Parathyroid adenoma (tissue), 2 donors: ENCODE measurements at regions not wholly inside any gene's neighbourhood (a gene's known extent, or its start where the extent isn't known, plus 50 kb on each side); places are given as distances from the start of the nearest gene placed in this dataset.
"Not testable (repeated sequence)": the region's sequence is repeated elsewhere in the genome, so short reads cannot be mapped to it uniquely, and the experiment has no call there.

Experiments used
- H2AFZ ChIP-seq: fragments of 300-600 bp; sonication (generic); one replicate; pipeline ENCODE4 v1.7.0; 2017; ENCODE audit warnings: antibody characterized with exemption, mild to moderate bottlenecking
- H3K27ac ChIP-seq: fragments of 300-600 bp; sonication (generic); one replicate; pipeline ENCODE4 v1.7.0; 2017
- H3K27me3 ChIP-seq: fragments of 300-600 bp; sonication (generic); one replicate; pipeline ENCODE4 v1.7.0; 2017; ENCODE audit warnings: low read length; ENCODE audit not compliant: control insufficient read depth, insufficient read depth
- H3K36me3 ChIP-seq: fragments of 300-600 bp; sonication (generic); one replicate; pipeline ENCODE4 v1.7.0; 2017; ENCODE audit warnings: low read length; ENCODE audit not compliant: control insufficient read depth, insufficient read depth
- H3K4me1 ChIP-seq: fragments of 300-600 bp; sonication (generic); one replicate; pipeline ENCODE4 v1.7.0; 2017; ENCODE audit warnings: control low read depth
- H3K4me2 ChIP-seq: fragments of 300-600 bp; sonication (generic); one replicate; pipeline ENCODE4 v1.7.0; 2017; ENCODE audit warnings: low read length
- H3K4me3 ChIP-seq: fragments of 300-600 bp; sonication (generic); one replicate; pipeline ENCODE4 v1.7.0; 2017; ENCODE audit warnings: low read depth, low read length
- H3K79me2 ChIP-seq: fragments of 300-600 bp; sonication (generic); one replicate; pipeline ENCODE4 v1.7.0; 2017; ENCODE audit warnings: control low read depth
- H3K9ac ChIP-seq: fragments of 300-600 bp; sonication (generic); one replicate; pipeline ENCODE4 v1.7.0; 2017; ENCODE audit warnings: mild to moderate bottlenecking
- H3K9me3 ChIP-seq: fragments of 300-600 bp; sonication (generic); one replicate; pipeline ENCODE4 v1.7.0; 2017; ENCODE audit warnings: low read length; ENCODE audit not compliant: control insufficient read depth
- donor health status: primary hyperparathyroidism.

GRCh38 chr2:87471478-87471877 lies 276.4 kb upstream of the PLGLB2 start:
- H3K27ac ChIP-seq: not testable (repeated sequence)

GRCh38 chr2:87476223-87476872 lies 271.5 kb upstream of the PLGLB2 start:
- H3K9ac ChIP-seq, H3K36me3 ChIP-seq, H3K4me1 ChIP-seq, H2AFZ ChIP-seq, H3K79me2 ChIP-seq, H3K27me3 ChIP-seq, H3K4me2 ChIP-seq, H3K9me3 ChIP-seq, H3K27ac ChIP-seq, H3K4me3 ChIP-seq: not testable (repeated sequence)

More at GRCh38 chr2:87471478-87471877, 276.4 kb upstream of the PLGLB2 start:
- not testable (repeated sequence) for H3K36me3 ChIP-seq, H3K4me2 ChIP-seq, H3K4me1 ChIP-seq, H3K79me2 ChIP-seq, H2AFZ ChIP-seq, H3K27me3 ChIP-seq, H3K9me3 ChIP-seq, H3K4me3 ChIP-seq, H3K9ac ChIP-seq

GRCh38 chr2:87476936-87477335 lies 271.0 kb upstream of the PLGLB2 start:
- H3K4me2 ChIP-seq, H3K36me3 ChIP-seq, H3K4me3 ChIP-seq, H3K4me1 ChIP-seq, H3K9me3 ChIP-seq, H3K27me3 ChIP-seq, H3K79me2 ChIP-seq, H3K9ac ChIP-seq, H3K27ac ChIP-seq, H2AFZ ChIP-seq: not testable (repeated sequence)

GRCh38 chr2:87477669-87478428 lies 270.0 kb upstream of the PLGLB2 start:
- not testable (repeated sequence) for H3K4me3 ChIP-seq, H3K4me2 ChIP-seq, H3K9me3 ChIP-seq, H3K9ac ChIP-seq, H2AFZ ChIP-seq, H3K79me2 ChIP-seq, H3K27ac ChIP-seq, H3K27me3 ChIP-seq, H3K4me1 ChIP-seq, H3K36me3 ChIP-seq

- H3K4me2 ChIP-seq, H2AFZ ChIP-seq, H3K4me3 ChIP-seq, H3K4me1 ChIP-seq, H3K9ac ChIP-seq, H3K9me3 ChIP-seq, H3K36me3 ChIP-seq, H3K27ac ChIP-seq, H3K79me2 ChIP-seq, H3K27me3 ChIP-seq: not testable (repeated sequence)
These were observed 269.0 kb upstream of the PLGLB2 start for GRCh38 chr2:87478911-87479310.

- H3K79me2 ChIP-seq, H3K4me1 ChIP-seq, H2AFZ ChIP-seq, H3K27ac ChIP-seq, H3K27me3 ChIP-seq, H3K36me3 ChIP-seq, H3K9me3 ChIP-seq, H3K4me2 ChIP-seq, H3K4me3 ChIP-seq, H3K9ac ChIP-seq: not testable (repeated sequence)
These were observed 264.7 kb upstream of the PLGLB2 start for GRCh38 chr2:87483093-87483680.

- not testable (repeated sequence) for H3K9ac ChIP-seq, H3K9me3 ChIP-seq, H3K27ac ChIP-seq, H2AFZ ChIP-seq, H3K4me1 ChIP-seq, H3K4me3 ChIP-seq, H3K36me3 ChIP-seq, H3K79me2 ChIP-seq, H3K4me2 ChIP-seq, H3K27me3 ChIP-seq
These were observed 263.5 kb upstream of the PLGLB2 start for GRCh38 chr2:87484363-87484762.

- not testable (repeated sequence) for H2AFZ ChIP-seq, H3K27me3 ChIP-seq, H3K27ac ChIP-seq, H3K4me2 ChIP-seq, H3K4me3 ChIP-seq, H3K36me3 ChIP-seq, H3K9ac ChIP-seq, H3K9me3 ChIP-seq, H3K4me1 ChIP-seq, H3K79me2 ChIP-seq
These were observed 262.4 kb upstream of the PLGLB2 start for GRCh38 chr2:87485455-87485854.

- H3K4me3 ChIP-seq, H3K4me2 ChIP-seq, H3K36me3 ChIP-seq, H3K9ac ChIP-seq, H2AFZ ChIP-seq, H3K9me3 ChIP-seq, H3K27me3 ChIP-seq, H3K79me2 ChIP-seq, H3K4me1 ChIP-seq, H3K27ac ChIP-seq: not testable (repeated sequence)
These were observed 262.0 kb upstream of the PLGLB2 start for GRCh38 chr2:87485884-87486283.

- H3K4me3 ChIP-seq, H3K36me3 ChIP-seq, H3K9ac ChIP-seq, H3K4me1 ChIP-seq, H3K79me2 ChIP-seq, H3K27ac ChIP-seq, H3K27me3 ChIP-seq, H2AFZ ChIP-seq, H3K9me3 ChIP-seq, H3K4me2 ChIP-seq: not testable (repeated sequence)
These were observed 261.5 kb upstream of the PLGLB2 start for GRCh38 chr2:87486413-87486812.

GRCh38 chr2:87488021-87488420 lies 259.9 kb upstream of the PLGLB2 start:
- not testable (repeated sequence) for H3K27me3 ChIP-seq, H3K9ac ChIP-seq, H3K79me2 ChIP-seq, H3K27ac ChIP-seq, H3K4me3 ChIP-seq, H3K4me2 ChIP-seq, H3K4me1 ChIP-seq, H3K9me3 ChIP-seq, H3K36me3 ChIP-seq, H2AFZ ChIP-seq
